ENCODE measurements at regions not wholly inside any gene's neighbourhood (a gene's known extent, or its start where the extent isn't known, plus 50 kb on each side); places are given as distances from the start of the nearest gene placed in this dataset.

GRCh38 chr12:59093073-59093772 is 172.9 kb upstream of the LRIG3 start:
- ChIA-PET CTCF (ENCODE audit: unreplicated experiment) (no interaction called here), POLR2A (no interaction called here)
- H4K20me1 ChIP-seq (ENCODE audit: insufficient read depth, low read length), result no peaks in the 10 kb centered on the region
- no peaks in the 10 kb centered on the region for H3K9me2 ChIP-seq (ENCODE audit: insufficient read depth, low read length)
- intact Hi-C loops (cut with micrococcal nuclease; ENCODE audit: unreplicated experiment), result no loop called here
- no TSS peak for BruUV-seq (replicated peaks)
- no peak overlapping the region for H3K4me2 ChIP-seq (ENCODE audit: low read length)
- H3K79me2 ChIP-seq (ENCODE audit: insufficient read depth, low read depth, low read length), result no peaks in the 10 kb centered on the region
- no peak for DNase-seq (ENCODE audit: low spot score)
- no peak overlapping the region for H3K27ac ChIP-seq (ENCODE audit: low read depth, low read length, poor library complexity, severe bottlenecking)
- no peaks in the 10 kb centered on the region for H3K9me3 ChIP-seq (ENCODE audit: low read length)
- TF ChIP-seq CTCF (conservative IDR thresholded peaks at IDR 0.05; ENCODE audit: low read length) (no peak), EZH2phosphoT487 (IDR thresholded peaks at IDR 0.05; ENCODE audit: borderline replicate concordance, low read depth, low read length) (no peak)
- no peak overlapping the region for H3K4me3 ChIP-seq (ENCODE audit: low read depth, low read length, poor library complexity, severe bottlenecking)
- no peaks in the 10 kb centered on the region for H3K36me3 ChIP-seq (ENCODE audit: insufficient read depth, low read length)
- no peaks in the 10 kb centered on the region for H3K4me1 ChIP-seq (ENCODE audit: insufficient read depth, low read length, poor library complexity, severe bottlenecking)
- no peak overlapping the region for H2AFZ ChIP-seq (ENCODE audit: low read length)

- H3K27ac ChIP-seq (ENCODE audit: low read depth, low read length, poor library complexity, severe bottlenecking), result no peak overlapping the region
- H3K4me1 ChIP-seq (ENCODE audit: insufficient read depth, low read length, poor library complexity, severe bottlenecking), result no peaks in the 10 kb centered on the region
- TF ChIP-seq EZH2phosphoT487 (IDR thresholded peaks at IDR 0.05; ENCODE audit: borderline replicate concordance, low read depth, low read length) (no peak), CTCF (conservative IDR thresholded peaks at IDR 0.05; ENCODE audit: low read length) (no peak)
- H3K4me2 ChIP-seq (ENCODE audit: low read length), result no peak overlapping the region
- BruUV-seq (replicated peaks), result no TSS peak
- H3K9me2 ChIP-seq (ENCODE audit: insufficient read depth, low read length), result no peaks in the 10 kb centered on the region
- H3K9me3 ChIP-seq (ENCODE audit: low read length), result no peaks in the 10 kb centered on the region
- ChIA-PET POLR2A (interaction anchor here (0.6 kb wide), 2 partner anchors 28 to 547 kb away, joined by 3 read pairs; no protein-coding TSS in a partner anchor), CTCF (ENCODE audit: unreplicated experiment) (no interaction called here)
- DNase-seq (ENCODE audit: low spot score), result no peak
- H3K4me3 ChIP-seq (ENCODE audit: low read depth, low read length, poor library complexity, severe bottlenecking), result no peak overlapping the region
- no peak overlapping the region for H2AFZ ChIP-seq (ENCODE audit: low read length)
- H4K20me1 ChIP-seq (ENCODE audit: insufficient read depth, low read length), result no peaks in the 10 kb centered on the region
- H3K79me2 ChIP-seq (ENCODE audit: insufficient read depth, low read depth, low read length), result no peaks in the 10 kb centered on the region
- intact Hi-C loops (cut with micrococcal nuclease; ENCODE audit: unreplicated experiment), result no loop called here
- H3K36me3 ChIP-seq (ENCODE audit: insufficient read depth, low read length), result no peaks in the 10 kb centered on the region
These were observed 168.4 kb upstream of the LRIG3 start for GRCh38 chr12:59088673-59089072.

- Histone ChIP-seq H3K27ac (ENCODE audit: low read depth, low read length, poor library complexity, severe bottlenecking) (no peak overlapping the region), H3K9me3 (ENCODE audit: low read length) (no peaks in the 10 kb centered on the region), H3K36me3 (ENCODE audit: insufficient read depth, low read length) (no peaks in the 10 kb centered on the region), H3K9me2 (ENCODE audit: insufficient read depth, low read length) (no peaks in the 10 kb centered on the region), H3K4me3 (ENCODE audit: low read depth, low read length, poor library complexity, severe bottlenecking) (no peak overlapping the region), H4K20me1 (ENCODE audit: insufficient read depth, low read length) (no peaks in the 10 kb centered on the region), H3K79me2 (ENCODE audit: insufficient read depth, low read depth, low read length) (no peaks in the 10 kb centered on the region), H3K4me2 (ENCODE audit: low read length) (no peak overlapping the region), H3K4me1 (ENCODE audit: insufficient read depth, low read length, poor library complexity, severe bottlenecking) (no peaks in the 10 kb centered on the region), H2AFZ (ENCODE audit: low read length) (no peak overlapping the region)
- CTCF ChIA-PET (ENCODE audit: unreplicated experiment), result no interaction called here
- TF ChIP-seq EZH2phosphoT487 (IDR thresholded peaks at IDR 0.05; ENCODE audit: borderline replicate concordance, low read depth, low read length) (no peak), CTCF (conservative IDR thresholded peaks at IDR 0.05; ENCODE audit: low read length) (no peak)
- DNase-seq (ENCODE audit: low spot score), result no peak
- intact Hi-C loops (cut with micrococcal nuclease; ENCODE audit: unreplicated experiment), result no loop called here
- POLR2A ChIA-PET, result no interaction called here
- no TSS peak for BruUV-seq (replicated peaks)
These were observed 167.4 kb upstream of the LRIG3 start for GRCh38 chr12:59087691-59088090.
